GM23248 (cell line): ENCODE measurements at regions not wholly inside any gene's neighbourhood (a gene's known extent, or its start where the extent isn't known, plus 50 kb on each side); places are given as distances from the start of the nearest gene placed in this dataset.

Experiments used
- EZH2 ChIP-seq: fragments of 200-600 bp; sonication (generic); IDR thresholded peaks from 2 replicates; pipeline ENCODE4 v1.6.1; 2018; ENCODE audit warnings: antibody characterized with exemption, mild to moderate bottlenecking; ENCODE audit not compliant: insufficient read depth, poor library complexity, severe bottlenecking
- EZH2phosphoT487 ChIP-seq: fragments of 200-600 bp; sonication (generic); IDR thresholded peaks from 2 replicates; pipeline ENCODE4 v1.6.1; 2018; ENCODE audit warnings: antibody characterized with exemption, moderate library complexity, mild to moderate bottlenecking, low read depth; ENCODE audit not compliant: insufficient read depth

DNA sequence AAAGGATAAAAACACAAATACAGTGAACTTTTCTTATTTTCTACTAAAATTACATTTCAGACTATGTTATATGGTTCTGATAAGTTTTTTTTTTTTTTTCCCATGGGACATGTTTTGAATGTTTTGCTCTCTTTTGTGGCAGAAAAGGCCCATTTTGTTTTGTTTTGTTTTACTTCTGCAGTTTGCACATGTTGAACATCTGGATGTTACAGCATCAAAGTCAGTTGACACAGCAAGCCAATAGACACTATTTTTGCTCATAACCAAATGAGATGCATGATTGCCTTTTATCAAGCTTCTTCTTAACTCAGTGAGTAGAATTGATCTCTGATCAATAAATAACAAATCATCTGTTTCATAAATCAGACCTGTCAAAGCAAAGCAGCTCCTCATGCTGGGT is 904.2 kb downstream of the ADGRL2 start:
- TF ChIP-seq EZH2, result no peak
- no peak for TF ChIP-seq EZH2phosphoT487
